NCI-H82 treated with DMSO at 0.1 percent for 48 hours (cell line): ENCODE measurements at regions not wholly inside any gene's neighbourhood (a gene's known extent, or its start where the extent isn't known, plus 50 kb on each side); places are given as distances from the start of the nearest gene placed in this dataset.

Experiments used
- DNase-seq: peaks from one replicate; lab custom pipeline; 2025; ENCODE audit not compliant: unreplicated experiment; lab: John Stamatoyannopoulos, UW

- no peak for DNase-seq
These were observed 99.8 kb upstream of the WSCD2 start for GRCh38 chr12:108029051-108029835.

GRCh38 chr12:108033090-108033489, 96.0 kb upstream of the WSCD2 start:
- DNase-seq = no peak

GRCh38 chr12:108035372-108035771, 93.7 kb upstream of the WSCD2 start:
- DNase-seq = no peak

- no peak for DNase-seq
These were observed 91.1 kb upstream of the WSCD2 start for GRCh38 chr12:108037960-108038359.

GRCh38 chr12:108039794-108040193, 89.3 kb upstream of the WSCD2 start:
- no peak for DNase-seq

GRCh38 chr12:108040947-108041346, 88.1 kb upstream of the WSCD2 start:
- DNase-seq = no peak

- no peak for DNase-seq
These were observed 85.8 kb upstream of the WSCD2 start for GRCh38 chr12:108043286-108043685.

- DNase-seq = no peak
These were observed 85.1 kb upstream of the WSCD2 start for GRCh38 chr12:108043750-108044533.

- no peak for DNase-seq
These were observed 83.0 kb upstream of the WSCD2 start for GRCh38 chr12:108046135-108046534.

GRCh38 chr12:108046650-108047049, 82.4 kb upstream of the WSCD2 start:
- no peak for DNase-seq

GRCh38 chr12:108047071-108047550, 82.0 kb upstream of the WSCD2 start:
- DNase-seq = no peak

GRCh38 chr12:108048686-108049085, 80.4 kb upstream of the WSCD2 start:
- no peak for DNase-seq

GRCh38 chr12:108050696-108051095, 78.4 kb upstream of the WSCD2 start:
- DNase-seq = no peak

GRCh38 chr12:108052260-108052659, 76.8 kb upstream of the WSCD2 start:
- DNase-seq = no peak

GRCh38 chr12:108053512-108053911, 75.6 kb upstream of the WSCD2 start:
- DNase-seq = no peak

GRCh38 chr12:108054496-108054895, 74.6 kb upstream of the WSCD2 start:
- DNase-seq = no peak

- DNase-seq = no peak
These were observed 73.9 kb upstream of the WSCD2 start for GRCh38 chr12:108055141-108055540.

- no peak for DNase-seq
These were observed 69.0 kb upstream of the WSCD2 start for GRCh38 chr12:108060067-108060466.

GRCh38 chr12:108060903-108061302, 68.2 kb upstream of the WSCD2 start:
- no peak for DNase-seq

GRCh38 chr12:108063192-108063591, 65.9 kb upstream of the WSCD2 start:
- DNase-seq = no peak

- DNase-seq = no peak
These were observed 64.0 kb upstream of the WSCD2 start for GRCh38 chr12:108065069-108065468.
